GM10248 (cell line): ENCODE measurements at regions not wholly inside any gene's neighbourhood (a gene's known extent, or its start where the extent isn't known, plus 50 kb on each side); places are given as distances from the start of the nearest gene placed in this dataset.

Experiments used
- CTCF ChIA-PET: fragments of 300-600 bp; sonication (Branson Sonifier 250); formaldehyde crosslinking; extraction: SDS; loops from one replicate; lab custom pipeline; 2021; ENCODE audit warnings: antibody characterized with exemption; lab: Yijun Ruan, JAX
- POLR2A ChIA-PET: fragments of 350-650 bp; sonication (Branson Sonifier 250); formaldehyde crosslinking; extraction: SDS; loops from one replicate; lab custom pipeline; 2020; ENCODE audit warnings: antibody characterized with exemption; lab: Yijun Ruan, JAX
- DNase-seq: peaks from one replicate; pipeline ENCODE4 v3.0.0; 2012; ENCODE audit errors: extremely low spot score
- CTCF ChIP-seq: IDR thresholded peaks from 2 replicates; pipeline ENCODE4 v1.5.1; 2012; ENCODE audit warnings: mild to moderate bottlenecking, low read depth; ENCODE audit errors: extremely low read depth, missing control alignments, control extremely low read depth

GRCh38 chr12:127411981-127412380, 855.0 kb upstream of the TMEM132C start:
- POLR2A ChIA-PET, result no interaction called here
- CTCF ChIA-PET, result no interaction called here
- no peak for TF ChIP-seq CTCF
- DNase-seq, result no peak

DNA sequence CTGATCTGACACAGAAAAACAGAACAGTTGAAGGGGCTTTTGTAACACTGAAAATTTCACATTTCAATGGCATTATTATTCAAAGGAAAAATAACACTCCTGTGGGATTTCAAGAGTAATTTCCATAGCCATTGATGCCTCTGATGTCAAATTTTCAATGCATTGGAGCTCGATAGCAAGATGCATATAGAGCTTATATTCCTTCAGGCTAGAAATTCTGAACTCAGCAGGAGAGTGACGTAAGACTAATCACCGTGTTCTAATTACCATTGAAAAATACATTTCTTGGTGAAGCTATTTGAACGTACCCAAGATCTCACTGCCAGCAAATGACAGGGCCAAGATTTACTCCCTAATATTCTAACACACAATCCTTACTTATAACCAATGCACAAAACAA, 854.1 kb upstream of the TMEM132C start:
- ChIA-PET CTCF (no interaction called here), POLR2A (no interaction called here)
- DNase-seq, result no peak
- no peak for TF ChIP-seq CTCF

- TF ChIP-seq CTCF, result no peak
- CTCF ChIA-PET, result no interaction called here
- DNase-seq, result no peak
- POLR2A ChIA-PET, result no interaction called here
Observed at GRCh38 chr12:127414186-127414585, 852.8 kb upstream of the TMEM132C start.

DNA sequence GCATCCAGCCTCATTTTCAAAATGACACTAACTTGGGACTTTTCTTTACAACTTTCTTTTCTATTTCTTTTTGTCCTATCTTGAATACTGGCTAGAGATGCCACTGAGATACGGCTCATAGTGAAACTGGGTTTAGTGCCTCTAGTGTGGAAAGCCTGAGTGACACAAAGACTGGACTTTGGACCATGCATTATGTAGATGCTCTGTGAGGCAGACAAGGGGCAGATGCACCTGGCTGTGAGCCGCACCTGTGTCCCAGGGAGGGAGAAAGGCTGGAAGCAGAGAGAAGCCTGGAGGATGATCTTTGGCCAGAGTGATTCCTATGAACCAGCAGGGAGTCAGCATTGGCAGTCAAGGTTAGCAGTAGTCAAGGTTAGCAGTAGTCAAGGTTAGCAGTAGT, 852.3 kb upstream of the TMEM132C start:
- no peak for TF ChIP-seq CTCF
- ChIA-PET POLR2A (no interaction called here), CTCF (no interaction called here)
- DNase-seq, result no peak

DNA sequence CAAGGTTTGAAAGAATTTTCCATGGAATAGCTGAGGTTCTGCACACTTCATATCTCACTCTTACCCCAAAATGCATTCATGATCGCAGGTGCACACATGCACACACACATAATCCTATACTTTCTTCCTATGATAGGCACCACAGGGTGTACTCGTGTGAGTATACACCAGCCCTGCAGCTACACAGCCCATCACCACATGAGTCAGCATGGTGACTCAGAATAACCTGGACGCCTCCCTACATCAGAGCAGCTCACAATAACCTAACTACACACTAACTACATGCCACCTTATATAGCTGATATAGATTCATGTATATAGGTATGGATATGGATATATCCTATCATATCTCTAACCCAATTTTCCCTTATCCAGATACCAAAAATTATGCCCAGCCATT, 850.2 kb upstream of the TMEM132C start:
- ChIA-PET POLR2A (no interaction called here), CTCF (no interaction called here)
- TF ChIP-seq CTCF, result no peak
- no peak for DNase-seq

GRCh38 chr12:127419111-127419510, 847.9 kb upstream of the TMEM132C start:
- no peak for TF ChIP-seq CTCF
- CTCF ChIA-PET, result no interaction called here
- POLR2A ChIA-PET, result no interaction called here

GRCh38 chr12:127421614-127422013, 845.4 kb upstream of the TMEM132C start:
- CTCF ChIA-PET, result interaction anchor here (1.3 kb wide), 1 partner anchor 40 kb away, joined by 3 read pairs; no protein-coding TSS in a partner anchor
- POLR2A ChIA-PET, result no interaction called here
- TF ChIP-seq CTCF, result no peak
- no peak for DNase-seq

More at GRCh38 chr12:127419111-127419510, 847.9 kb upstream of the TMEM132C start:
- DNase-seq, result no peak
